ENCODE measurements at regions not wholly inside any gene's neighbourhood (a gene's known extent, or its start where the extent isn't known, plus 50 kb on each side); places are given as distances from the start of the nearest gene placed in this dataset.

- DNase-seq (ENCODE audit: low spot score) = no peak
- no peak for TF ChIP-seq EZH2 (IDR thresholded peaks at IDR 0.05; ENCODE audit: borderline replicate concordance, low read depth, low read length, poor library complexity, severe bottlenecking)
- TF ChIP-seq, protein P1, sequence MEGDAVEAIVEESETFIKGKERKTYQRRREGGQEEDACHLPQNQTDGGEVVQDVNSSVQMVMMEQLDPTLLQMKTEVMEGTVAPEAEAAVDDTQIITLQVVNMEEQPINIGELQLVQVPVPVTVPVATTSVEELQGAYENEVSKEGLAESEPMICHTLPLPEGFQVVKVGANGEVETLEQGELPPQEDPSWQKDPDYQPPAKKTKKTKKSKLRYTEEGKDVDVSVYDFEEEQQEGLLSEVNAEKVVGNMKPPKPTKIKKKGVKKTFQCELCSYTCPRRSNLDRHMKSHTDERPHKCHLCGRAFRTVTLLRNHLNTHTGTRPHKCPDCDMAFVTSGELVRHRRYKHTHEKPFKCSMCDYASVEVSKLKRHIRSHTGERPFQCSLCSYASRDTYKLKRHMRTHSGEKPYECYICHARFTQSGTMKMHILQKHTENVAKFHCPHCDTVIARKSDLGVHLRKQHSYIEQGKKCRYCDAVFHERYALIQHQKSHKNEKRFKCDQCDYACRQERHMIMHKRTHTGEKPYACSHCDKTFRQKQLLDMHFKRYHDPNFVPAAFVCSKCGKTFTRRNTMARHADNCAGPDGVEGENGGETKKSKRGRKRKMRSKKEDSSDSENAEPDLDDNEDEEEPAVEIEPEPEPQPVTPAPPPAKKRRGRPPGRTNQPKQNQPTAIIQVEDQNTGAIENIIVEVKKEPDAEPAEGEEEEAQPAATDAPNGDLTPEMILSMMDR (conservative IDR thresholded peaks at IDR 0.05; ENCODE audit: low read depth, low read length) = no peak
- CTCF ChIA-PET = no interaction called here
- Histone ChIP-seq H3K4me3 (ENCODE audit: low read depth, low read length, poor library complexity, severe bottlenecking) (no peak overlapping the region), H3K4me1 (ENCODE audit: insufficient read depth, low read length, poor library complexity, severe bottlenecking) (no peaks in the 10 kb centered on the region), H3K27ac (ENCODE audit: low read depth, low read length, poor library complexity, severe bottlenecking) (no peak overlapping the region), H3K27me3 (replicated peaks; ENCODE audit: insufficient read depth, low read depth, low read length, poor library complexity) (no peaks in the 10 kb centered on the region), H3K36me3 (ENCODE audit: insufficient read depth, low read length, poor library complexity, severe bottlenecking) (no peaks in the 10 kb centered on the region), H3K9me3 (ENCODE audit: low read depth, low read length, poor library complexity, severe bottlenecking) (peaks cover 18% of the 10 kb centered on the region)
- POLR2A ChIA-PET (ENCODE audit: low non-redundant PET) = no interaction called here
- BruUV-seq (replicated peaks) = no TSS peak
- intact Hi-C loops (cut with micrococcal nuclease; ENCODE audit: unreplicated experiment) = no loop called here
Observed at GRCh38 chr4:11072463-11072862, 356.2 kb downstream of the HS3ST1 start.

GRCh38 chr4:11070813-11071212 is 357.9 kb downstream of the HS3ST1 start:
- ChIA-PET CTCF (no interaction called here), POLR2A (ENCODE audit: low non-redundant PET) (no interaction called here)
- no peaks in the 10 kb centered on the region for H3K27me3 ChIP-seq (replicated peaks; ENCODE audit: insufficient read depth, low read depth, low read length, poor library complexity)
- no peaks in the 10 kb centered on the region for H3K4me1 ChIP-seq (ENCODE audit: insufficient read depth, low read length, poor library complexity, severe bottlenecking)
- no peaks in the 10 kb centered on the region for H3K36me3 ChIP-seq (ENCODE audit: insufficient read depth, low read length, poor library complexity, severe bottlenecking)
- H3K4me3 ChIP-seq (ENCODE audit: low read depth, low read length, poor library complexity, severe bottlenecking) = no peak overlapping the region
- peaks cover 21% of the 10 kb centered on the region for H3K9me3 ChIP-seq (ENCODE audit: low read depth, low read length, poor library complexity, severe bottlenecking)
- H3K27ac ChIP-seq (ENCODE audit: low read depth, low read length, poor library complexity, severe bottlenecking) = no peak overlapping the region
- no peak for DNase-seq (ENCODE audit: low spot score)
- no peak for TF ChIP-seq EZH2 (IDR thresholded peaks at IDR 0.05; ENCODE audit: borderline replicate concordance, low read depth, low read length, poor library complexity, severe bottlenecking)
- TF ChIP-seq, protein P1 (conservative IDR thresholded peaks at IDR 0.05; ENCODE audit: low read depth, low read length) = no peak
- no TSS peak for BruUV-seq (replicated peaks)
- intact Hi-C loops (cut with micrococcal nuclease; ENCODE audit: unreplicated experiment) = no loop called here

GRCh38 chr4:11069581-11070211 is 359.0 kb downstream of the HS3ST1 start:
- TF ChIP-seq, protein P1 (conservative IDR thresholded peaks at IDR 0.05; ENCODE audit: low read depth, low read length) = no peak
- no peak for TF ChIP-seq EZH2 (IDR thresholded peaks at IDR 0.05; ENCODE audit: borderline replicate concordance, low read depth, low read length, poor library complexity, severe bottlenecking)
- peaks cover 20% of the 10 kb centered on the region for H3K9me3 ChIP-seq (ENCODE audit: low read depth, low read length, poor library complexity, severe bottlenecking)
- no peak for DNase-seq (ENCODE audit: low spot score)
- H3K27me3 ChIP-seq (replicated peaks; ENCODE audit: insufficient read depth, low read depth, low read length, poor library complexity) = no peaks in the 10 kb centered on the region
- ChIA-PET POLR2A (ENCODE audit: low non-redundant PET) (no interaction called here), CTCF (no interaction called here)
- no TSS peak for BruUV-seq (replicated peaks)
- intact Hi-C loops (cut with micrococcal nuclease; ENCODE audit: unreplicated experiment) = no loop called here
- no peaks in the 10 kb centered on the region for H3K36me3 ChIP-seq (ENCODE audit: insufficient read depth, low read length, poor library complexity, severe bottlenecking)
- no peaks in the 10 kb centered on the region for H3K4me1 ChIP-seq (ENCODE audit: insufficient read depth, low read length, poor library complexity, severe bottlenecking)
- H3K4me3 ChIP-seq (ENCODE audit: low read depth, low read length, poor library complexity, severe bottlenecking) = no peak overlapping the region
- H3K27ac ChIP-seq (ENCODE audit: low read depth, low read length, poor library complexity, severe bottlenecking) = no peak overlapping the region

Data from A673 (cell line).